ENCODE measurements at regions not wholly inside any gene's neighbourhood (a gene's known extent, or its start where the extent isn't known, plus 50 kb on each side); places are given as distances from the start of the nearest gene placed in this dataset.

GRCh38 chr10:65846541-65846940 lies 1079.3 kb upstream of the LRRTM3 start:
- no peak for DNase-seq

DNA sequence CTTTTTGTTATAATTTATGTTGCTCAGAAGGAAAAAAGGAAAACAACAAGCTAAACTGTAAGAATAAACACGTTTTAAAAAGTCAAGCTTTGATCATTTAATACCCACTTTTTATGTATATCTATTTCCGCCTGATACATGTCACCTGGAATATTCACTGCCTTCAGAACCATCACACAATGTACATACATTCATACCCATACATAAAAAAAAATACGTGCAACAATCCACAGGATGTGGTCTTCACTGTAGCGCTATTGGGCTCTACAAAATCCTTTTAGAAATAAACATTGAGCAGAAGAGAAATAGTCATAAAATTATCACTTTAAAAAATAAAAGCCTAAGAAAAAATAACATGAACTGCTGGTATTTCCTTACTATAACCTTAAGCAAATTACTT lies 1078.9 kb upstream of the LRRTM3 start:
- DNase-seq = no peak

- no peak for DNase-seq
Measured at GRCh38 chr10:65847436-65848230, 1078.2 kb upstream of the LRRTM3 start.

GRCh38 chr10:65858841-65859240 lies 1067.0 kb upstream of the LRRTM3 start:
- no peak for DNase-seq

DNA sequence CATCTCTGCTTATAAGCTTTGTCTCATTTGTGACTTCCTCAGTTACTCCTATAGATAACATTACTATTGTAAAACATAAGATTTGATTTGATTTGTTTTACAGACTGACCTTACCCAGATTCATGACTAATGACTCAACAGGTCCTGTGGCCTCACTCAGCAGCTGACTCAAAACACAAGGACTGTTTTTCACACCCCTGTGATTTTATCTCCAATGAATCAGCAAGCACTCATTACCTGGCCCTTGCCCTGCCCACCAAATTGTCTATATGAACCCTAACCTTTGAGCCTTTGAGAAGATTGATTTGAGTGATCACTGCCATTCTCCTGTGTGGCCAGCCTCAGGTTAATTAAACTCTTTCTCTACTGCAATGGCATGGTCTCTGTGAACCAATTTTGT lies 1064.6 kb upstream of the LRRTM3 start:
- no peak for DNase-seq

Data from CD4-positive, alpha-beta T cell treated with Interleukin-21 for 1 hour (primary cell).